SK-N-MC (cell line): ENCODE measurements at regions not wholly inside any gene's neighbourhood (a gene's known extent, or its start where the extent isn't known, plus 50 kb on each side); places are given as distances from the start of the nearest gene placed in this dataset.

Experiments
- EZH2 ChIP-seq: fragments of 200-600 bp; sonication (generic); IDR thresholded peaks from one replicate; pipeline ENCODE4 v1.6.1; 2017; ENCODE audit warnings: antibody characterized with exemption
- FOXP2 ChIP-seq: optimal IDR thresholded peaks from 2 replicates; pipeline ENCODE3; 2011; ENCODE audit warnings: mild to moderate bottlenecking, moderate library complexity; ENCODE audit not compliant: insufficient read depth; ENCODE audit errors: extremely low read length, control extremely low read depth
- POLR2AphosphoS5 ChIP-seq: IDR thresholded peaks from 2 replicates; pipeline ENCODE4 v1.6.1; 2012; ENCODE audit warnings: mild to moderate bottlenecking, low read depth, low read length, borderline replicate concordance

DNA sequence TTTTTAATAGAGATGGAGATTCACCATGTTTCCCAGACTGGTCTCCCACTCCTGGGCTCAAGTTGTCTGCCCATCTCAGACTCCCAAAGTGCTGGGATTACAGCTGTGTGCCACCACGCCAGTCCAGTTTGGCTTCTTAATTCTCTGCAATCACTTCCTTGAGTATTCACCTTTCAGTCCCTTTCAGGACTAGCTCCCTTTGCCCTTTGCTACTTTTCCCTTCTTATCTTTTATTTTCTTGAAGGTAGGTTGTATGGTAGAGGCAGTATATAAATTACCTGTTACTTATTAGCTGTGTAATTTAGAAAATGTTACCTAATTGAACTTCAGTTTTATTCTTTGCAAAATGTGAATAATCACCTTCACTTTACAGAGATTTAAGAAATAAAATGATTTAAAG, 285.8 kb downstream of the FGF9 start:
- no peak for TF ChIP-seq POLR2AphosphoS5
- no peak for TF ChIP-seq EZH2
- TF ChIP-seq FOXP2: no peak
